Spleen (tissue), 11 donors: ENCODE measurements at regions not wholly inside any gene's neighbourhood (a gene's known extent, or its start where the extent isn't known, plus 50 kb on each side); places are given as distances from the start of the nearest gene placed in this dataset.

Source experiments
- DNase-seq: peaks from one replicate; pipeline ENCODE4 v3.0.0-alpha.2; 2020
- H3K27ac ChIP-seq, 8 donors: fragments of 200-600 bp; sonication (generic) in 7 of 8; 1 replicate in 4 of 8; 2 replicates in 4 of 8; pipeline versions ENCODE4 v1.5.0 to v1.8.0; 2016 to 2021; ENCODE audit warnings: inconsistent platforms in 4 of 8, mild to moderate bottlenecking in 4 of 8, moderate library complexity in 1 of 8
- H3K27me3 ChIP-seq, 7 donors: fragments of 200-600 bp; sonication (generic) in 6 of 7; replicated peaks in 1 of 7; 1 replicate in 4 of 7; 2 replicates in 3 of 7; pipeline versions ENCODE4 v1.5.0 to v1.8.0; 2016 to 2021; ENCODE audit warnings: inconsistent platforms in 3 of 7, mild to moderate bottlenecking in 1 of 7
- H3K36me3 ChIP-seq, 6 donors: fragments of 200-600 bp; sonication (generic) in 5 of 6; 1 replicate in 4 of 6; 2 replicates in 2 of 6; pipeline versions ENCODE4 v1.5.0 to v1.8.0; 2016 to 2021; ENCODE audit warnings: inconsistent platforms in 2 of 6
- H3K4me1 ChIP-seq, 6 donors: fragments of 200-600 bp; sonication (generic) in 5 of 6; 1 replicate in 3 of 6; 2 replicates in 3 of 6; pipeline versions ENCODE4 v1.5.0 to v1.8.0; 2016 to 2021; ENCODE audit warnings: inconsistent platforms in 3 of 6
- H3K4me3 ChIP-seq, 8 donors: fragments of 200-600 bp; sonication (generic) in 7 of 8; 1 replicate in 4 of 8; 2 replicates in 4 of 8; pipeline versions ENCODE4 v1.5.0 to v1.8.0; 2016 to 2021; ENCODE audit warnings: inconsistent platforms in 4 of 8, mild to moderate bottlenecking in 4 of 8, moderate library complexity in 2 of 8
- H3K9me3 ChIP-seq, 8 donors: fragments of 200-600 bp; sonication (generic) in 7 of 8; 1 replicate in 4 of 8; 2 replicates in 4 of 8; pipeline versions ENCODE4 v1.5.0 to v1.8.0; 2016 to 2021; ENCODE audit warnings: inconsistent platforms in 4 of 8
- CTCF ChIP-seq, 11 experiments: fragments of 200-600 bp in 7 of 11; fragments of 450-650 bp in 4 of 11; sonication (generic) in 4 of 11; IDR thresholded peaks in 8 of 11; conservative IDR thresholded peaks in 3 of 11; 1 replicate in 7 of 11; 2 replicates in 4 of 11; pipeline versions ENCODE4 v1.4.0 to v1.8.0; 2016 to 2021; ENCODE audit warnings: antibody characterized with exemption in 11 of 11, inconsistent platforms in 4 of 11, mild to moderate bottlenecking in 1 of 11
- POLR2A ChIP-seq, 3 donors: fragments of 450-650 bp; IDR thresholded peaks; one replicate each; pipeline ENCODE4 v1.5.1; 2017; ENCODE audit warnings: antibody characterized with exemption in 3 of 3, mild to moderate bottlenecking in 1 of 3
- POLR2AphosphoS5 ChIP-seq, 3 donors: sonication (generic); formaldehyde crosslinking; IDR thresholded peaks; one replicate each; pipeline ENCODE4 v1.5.1; 2017; ENCODE audit warnings: antibody characterized with exemption in 3 of 3
- WGBS, 5 donors: extraction: QIAGEN DNeasy Blood & Tissue Kit in 3 of 5; methylation state at CpG; one replicate each; pipeline versions ENCODE4 v1.1.5 to v1.1.7; 2013 to 2018; 5-methylcytosine and 5-hydroxymethylcytosine counted together
- intact Hi-C: fragments of 100-400 bp; cut with DNase I; formaldehyde crosslinking; loops from one replicate; pipeline ENCODE4 v1.15.0; 2023; ENCODE audit warnings: low total_unique reads
- donor health status: healthy with polysubstance abuse.
- donor health status: DM: no; HTN: no; CAD: no; lungs with moderate emphysema.
- donor health status: DM: no; HTN: no; CAD: no.
- donor health status: Bipolar disorder and iron deficiency.
- donor health status: healthy.
- donor health status: DM: no; HTN: no; CAD: no.
- donor health status: DM: yes; HTN: yes; CAD: no.

DNA sequence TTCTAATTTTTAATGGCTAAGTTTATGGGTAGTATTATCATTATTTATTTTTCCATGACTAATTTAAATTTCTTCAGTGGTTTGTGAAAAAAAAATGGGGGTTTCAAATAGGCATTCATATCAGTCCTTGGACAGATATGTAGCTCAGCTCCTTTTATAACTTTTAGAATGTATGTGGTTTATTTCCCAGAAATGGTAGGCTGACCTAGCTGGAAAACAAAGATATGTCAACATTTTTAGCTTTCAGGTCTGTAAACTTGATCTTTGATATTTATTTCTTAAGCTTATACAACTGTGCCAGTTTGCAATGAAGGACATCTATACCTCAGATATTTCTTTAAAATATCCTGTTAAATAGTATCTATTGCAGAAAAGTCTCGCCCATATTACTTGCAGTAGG, 1815.5 kb downstream of the SLITRK5 start:
- TF ChIP-seq POLR2AphosphoS5 (IDR thresholded peaks at IDR 0.05) (no peak), POLR2A (IDR thresholded peaks at IDR 0.05) (no peak), CTCF (IDR thresholded peaks at IDR 0.05 in 8 of 11, conservative IDR thresholded peaks at IDR 0.05 in 3 of 11) (no peak)
- H3K4me3 ChIP-seq, result no peak overlapping the region
- no peak overlapping the region for H3K27ac ChIP-seq
- intact Hi-C loops, result no loop called here
- no peaks in the 10 kb centered on the region for H3K4me1 ChIP-seq
- 71 to 95% (median 87%) methylated on average over 1 of the region's 1 CpG for WGBS, 5 donors
- H3K9me3 ChIP-seq, result peaks cover 0 to 14% (median 0%) of the 10 kb centered on the region in 8 donors
- H3K36me3 ChIP-seq, result no peaks in the 10 kb centered on the region
- H3K27me3 ChIP-seq, result no peaks in the 10 kb centered on the region
- DNase-seq, result no peak

- Histone ChIP-seq H3K27me3 (no peaks in the 10 kb centered on the region), H3K27ac (no peak overlapping the region), H3K36me3 (no peaks in the 10 kb centered on the region), H3K9me3 (peaks cover 0 to 18% (median 4%) of the 10 kb centered on the region in 8 donors), H3K4me1 (no peaks in the 10 kb centered on the region), H3K4me3 (no peak overlapping the region)
- no peak for TF ChIP-seq CTCF (IDR thresholded peaks at IDR 0.05 in 8 of 11, conservative IDR thresholded peaks at IDR 0.05 in 3 of 11)
- no peak for TF ChIP-seq POLR2AphosphoS5 (IDR thresholded peaks at IDR 0.05)
- no peak for TF ChIP-seq POLR2A (IDR thresholded peaks at IDR 0.05)
- WGBS, 5 donors, result 90 to 97% (median 95%) methylated on average over 1 of the region's 1 CpG
- intact Hi-C loops, result no loop called here
- DNase-seq, result no peak
Measured at GRCh38 chr13:89490661-89491060, 1819.5 kb downstream of the SLITRK5 start.

DNA sequence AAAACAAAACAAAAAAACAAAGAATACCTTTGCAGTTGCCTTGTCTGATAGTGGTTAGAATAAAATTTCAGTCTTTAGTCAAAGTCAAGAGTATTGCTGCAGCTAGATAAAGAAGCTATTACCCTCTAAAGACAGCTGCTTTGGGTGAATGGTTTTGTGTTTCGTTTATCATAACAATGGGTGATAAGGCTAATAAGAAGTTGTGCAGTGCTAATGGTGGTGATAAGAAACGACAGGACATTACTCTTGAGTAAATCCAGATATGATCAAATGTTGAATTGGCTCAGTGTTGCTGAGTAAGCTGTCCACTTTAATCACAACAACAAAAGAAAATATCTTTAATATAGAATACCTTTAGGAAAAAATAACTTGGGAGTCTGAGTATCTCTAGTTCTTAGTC, 1825.3 kb downstream of the SLITRK5 start:
- no peaks in the 10 kb centered on the region for H3K36me3 ChIP-seq
- no peaks in the 10 kb centered on the region for H3K27me3 ChIP-seq
- DNase-seq, result no peak
- WGBS, 5 donors, result 38 to 56% (median 51%) methylated on average over 2 of the region's 2 CpGs
- no peaks in the 10 kb centered on the region for H3K4me1 ChIP-seq
- intact Hi-C loops, result no loop called here
- H3K4me3 ChIP-seq, result no peak overlapping the region
- no peak overlapping the region for H3K27ac ChIP-seq
- no peak for TF ChIP-seq CTCF (IDR thresholded peaks at IDR 0.05 in 8 of 11, conservative IDR thresholded peaks at IDR 0.05 in 3 of 11)
- TF ChIP-seq POLR2AphosphoS5 (IDR thresholded peaks at IDR 0.05), result no peak
- no peak for TF ChIP-seq POLR2A (IDR thresholded peaks at IDR 0.05)
- peaks cover 0 to 23% (median under 1%) of the 10 kb centered on the region in 8 donors for H3K9me3 ChIP-seq

GRCh38 chr13:89497658-89498057, 1826.5 kb downstream of the SLITRK5 start:
- TF ChIP-seq CTCF (IDR thresholded peaks at IDR 0.05 in 8 of 11, conservative IDR thresholded peaks at IDR 0.05 in 3 of 11) (no peak), POLR2A (IDR thresholded peaks at IDR 0.05) (no peak), POLR2AphosphoS5 (IDR thresholded peaks at IDR 0.05) (no peak)
- peaks cover 0 to 18% (median 0%) of the 10 kb centered on the region in 8 donors for H3K9me3 ChIP-seq
- no peak for DNase-seq
- H3K27ac ChIP-seq, result no peak overlapping the region
- no peak overlapping the region for H3K4me3 ChIP-seq
- H3K4me1 ChIP-seq, result no peaks in the 10 kb centered on the region
- H3K27me3 ChIP-seq, result no peaks in the 10 kb centered on the region
- 54 to 72% (median 58%) methylated on average over 4 of the region's 4 CpGs for WGBS, 5 donors
- no peaks in the 10 kb centered on the region for H3K36me3 ChIP-seq
- intact Hi-C loops, result no loop called here
